ENCODE measurements at regions not wholly inside any gene's neighbourhood (a gene's known extent, or its start where the extent isn't known, plus 50 kb on each side); places are given as distances from the start of the nearest gene placed in this dataset.

- 0 out of 2 replicates have a peak, but pooled peaks have one; percentile 30 for TF ChIP-seq KDM1A (IDR thresholded peaks at IDR 0.05; ENCODE audit: borderline replicate concordance, low read length)
Measured at GRCh38 chr15:99506399-99506798, 59.4 kb upstream of the MEF2A start (continued).

Measured in H1 (cell line).